LHCN-M2 (cell line): ENCODE measurements at regions not wholly inside any gene's neighbourhood (a gene's known extent, or its start where the extent isn't known, plus 50 kb on each side); places are given as distances from the start of the nearest gene placed in this dataset.

ENCODE experiments used
- DNase-seq: peaks from one replicate; pipeline ENCODE4 v3.0.0-alpha.2; 2012; ENCODE audit warnings: low read depth

- DNase-seq: peak; percentile 34
Observed at GRCh38 chr1:221350091-221350490, 391.8 kb downstream of the DUSP10 start.

GRCh38 chr1:221356693-221357092 lies 385.2 kb downstream of the DUSP10 start:
- DNase-seq: no peak

DNA sequence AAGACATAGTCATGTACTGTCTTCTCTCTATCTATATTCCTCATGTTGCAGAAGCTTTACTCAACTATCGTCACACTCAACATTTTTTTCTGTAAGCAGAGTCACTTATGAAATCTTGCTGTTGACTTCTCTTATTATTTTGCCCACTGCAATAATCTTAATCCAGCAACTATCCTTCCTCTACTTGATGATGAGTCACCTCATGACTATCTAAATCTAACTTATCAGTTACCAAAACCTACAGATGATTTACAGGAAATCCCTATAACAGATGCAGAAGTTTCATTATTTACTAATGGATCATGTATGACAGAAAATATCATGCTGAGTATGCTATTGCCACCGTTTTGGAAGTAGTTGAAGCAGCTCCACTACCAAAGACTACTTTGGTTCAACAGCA lies 378.9 kb downstream of the DUSP10 start:
- peak; percentile 23 for DNase-seq

- peak; percentile 82 for DNase-seq
Observed at GRCh38 chr1:221366495-221367110, 375.3 kb downstream of the DUSP10 start.

DNA sequence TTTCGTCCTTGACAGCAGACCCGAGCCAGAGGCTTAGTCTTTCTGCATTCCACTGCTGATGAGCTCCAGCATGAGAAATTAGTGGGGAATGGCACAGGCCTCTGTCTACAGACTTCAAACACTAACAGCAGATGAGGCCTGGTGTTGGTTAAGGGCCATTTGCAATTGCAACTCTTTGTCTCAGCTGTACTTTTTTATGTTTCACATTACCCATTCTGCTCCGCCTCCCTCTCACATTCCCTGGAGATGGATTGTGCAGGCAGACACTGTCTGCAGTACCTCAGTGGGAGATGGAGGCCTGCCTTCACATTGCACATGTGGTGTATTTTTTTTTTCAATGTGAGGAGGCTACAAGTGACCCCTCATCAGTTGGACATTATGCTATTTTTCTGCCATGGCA lies 370.2 kb downstream of the DUSP10 start:
- no peak for DNase-seq

DNA sequence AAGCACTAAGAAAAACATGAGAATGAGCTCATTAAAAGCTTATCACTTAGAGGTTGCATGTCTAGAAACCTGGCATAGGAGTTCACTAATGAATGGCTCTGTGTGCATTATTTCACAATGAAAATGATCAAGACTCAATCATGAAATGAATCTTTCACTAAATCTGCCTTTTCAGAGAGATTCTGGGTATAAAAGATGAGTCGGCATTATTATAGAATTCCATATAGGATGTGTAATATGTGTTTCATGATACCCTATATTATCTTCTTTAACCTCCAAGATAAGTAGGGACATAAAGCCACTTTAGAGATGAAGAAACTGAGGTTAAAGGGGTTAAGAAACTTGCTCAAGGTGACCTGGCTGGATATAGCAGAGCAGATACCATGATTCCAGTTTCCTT lies 368.1 kb downstream of the DUSP10 start:
- no peak for DNase-seq

GRCh38 chr1:221376286-221376685 lies 365.6 kb downstream of the DUSP10 start:
- no peak for DNase-seq

- DNase-seq: no peak
Observed at GRCh38 chr1:221381910-221382623, 359.8 kb downstream of the DUSP10 start.

- DNase-seq: peak; percentile 82
Observed at GRCh38 chr1:221392453-221392852, 349.4 kb downstream of the DUSP10 start.

GRCh38 chr1:221394011-221394544 lies 347.8 kb downstream of the DUSP10 start:
- DNase-seq: peak; percentile 63

DNA sequence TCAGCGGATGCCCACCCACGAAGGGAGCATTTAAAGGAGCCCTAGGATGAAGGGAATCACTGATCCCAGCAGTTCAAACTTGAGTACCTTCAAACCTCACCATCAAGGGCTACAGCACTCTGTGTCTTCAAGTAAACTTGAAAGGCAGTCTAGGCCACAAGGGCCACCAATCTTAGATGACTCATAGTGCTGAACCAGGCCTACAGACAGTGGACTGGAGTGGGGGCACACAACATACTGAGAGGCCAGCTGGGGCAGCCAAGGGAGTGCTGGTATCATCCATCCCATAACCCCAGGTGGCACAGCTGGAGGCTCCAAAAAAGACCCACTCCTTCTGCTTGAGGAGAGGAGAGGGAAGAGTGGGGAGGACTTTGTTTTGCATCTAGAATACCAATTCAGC lies 345.4 kb downstream of the DUSP10 start:
- DNase-seq: no peak

DNA sequence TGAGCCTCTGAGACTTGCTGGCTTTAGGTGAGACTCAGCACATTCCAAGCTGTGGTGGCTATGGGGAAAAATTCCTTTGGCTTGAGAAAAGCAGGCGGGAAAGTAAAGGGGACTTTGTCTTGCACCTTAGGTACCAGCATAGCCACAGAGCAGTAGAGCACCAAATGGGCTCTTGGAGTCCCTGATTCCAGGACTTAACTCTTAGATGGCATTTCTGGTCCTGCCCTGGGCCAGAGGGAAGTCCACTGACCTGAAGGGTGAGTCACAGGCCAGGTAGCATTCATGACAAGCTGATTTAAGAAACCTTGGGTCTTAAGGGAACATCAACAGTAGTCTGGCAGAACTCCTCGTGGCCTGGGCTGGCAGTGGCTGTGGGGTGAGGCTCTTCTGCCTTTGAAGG lies 344.7 kb downstream of the DUSP10 start:
- no peak for DNase-seq

DNA sequence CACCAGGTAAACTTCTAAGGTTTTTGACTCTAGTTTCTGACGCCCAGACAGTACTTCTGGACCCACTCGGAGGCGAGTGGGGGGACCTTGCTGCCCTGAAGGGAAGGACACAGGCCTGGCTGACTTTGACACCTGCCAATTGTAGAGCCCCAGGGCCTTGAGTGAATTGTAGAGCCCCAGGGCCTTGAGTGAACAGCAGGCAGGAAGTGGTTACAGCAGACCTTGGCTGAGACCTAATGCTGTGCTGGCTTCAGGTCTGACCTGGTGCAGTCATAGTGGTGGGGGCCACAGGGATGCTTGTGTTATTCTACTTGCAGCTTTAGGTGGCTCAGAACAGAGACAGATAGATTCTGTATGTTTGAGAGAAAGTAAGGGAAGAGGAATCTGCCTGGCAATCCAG lies 344.3 kb downstream of the DUSP10 start:
- DNase-seq: no peak

- DNase-seq: no peak
Observed at GRCh38 chr1:221405146-221405545, 336.7 kb downstream of the DUSP10 start.

DNA sequence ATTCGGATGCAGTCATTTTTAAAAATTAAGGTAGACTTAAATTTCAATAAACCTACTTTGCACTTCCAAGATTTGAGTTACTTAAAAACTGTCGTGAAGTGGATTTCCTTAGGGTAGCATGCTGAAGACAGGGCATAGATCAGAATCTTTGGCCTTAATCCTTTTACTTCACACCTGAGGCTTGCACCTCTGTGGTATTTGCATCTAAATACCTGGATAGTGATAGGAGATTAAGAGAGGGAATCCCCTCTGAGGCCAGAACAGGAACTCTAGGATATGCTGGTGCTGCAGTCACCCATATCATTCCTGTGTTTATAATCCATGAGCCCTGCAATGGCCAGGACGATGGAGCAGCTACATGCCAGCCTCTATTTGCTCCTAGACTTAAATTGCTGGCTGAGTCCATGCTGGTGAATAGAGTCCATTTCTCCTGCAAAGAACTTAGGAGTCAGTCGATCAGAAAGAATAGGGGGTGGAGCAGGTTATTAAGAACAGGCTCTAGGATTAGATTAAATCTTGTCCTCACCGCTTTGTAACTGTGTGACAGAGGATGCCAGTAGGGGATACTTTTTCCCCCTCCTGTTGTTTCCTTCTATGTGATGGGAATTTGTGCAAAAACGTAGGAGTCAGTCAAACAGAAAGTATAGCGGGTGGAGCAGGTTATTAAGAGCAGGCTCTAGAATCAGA lies 333.6 kb downstream of the DUSP10 start:
- no peak for DNase-seq

DNA sequence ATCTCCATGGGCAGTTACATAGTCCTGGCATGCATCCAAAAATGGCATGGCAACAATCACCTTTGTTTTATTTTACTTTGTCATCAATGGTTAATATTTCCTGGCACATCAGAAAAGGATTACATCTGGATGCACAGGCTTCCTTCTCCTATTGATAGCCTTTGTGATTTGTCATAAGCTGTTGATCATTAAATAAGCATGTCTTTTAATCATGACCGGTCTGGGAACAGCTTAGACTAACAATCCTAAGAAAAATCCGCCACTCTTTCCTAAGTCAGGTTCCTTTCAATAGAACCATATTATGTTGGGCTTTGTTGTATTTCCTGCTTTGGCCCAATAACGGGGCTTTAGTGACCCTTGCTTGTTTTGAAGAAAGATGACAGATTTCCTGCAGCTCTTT lies 330.6 kb downstream of the DUSP10 start:
- no peak for DNase-seq

GRCh38 chr1:221414772-221415539 lies 326.9 kb downstream of the DUSP10 start:
- DNase-seq: no peak

DNA sequence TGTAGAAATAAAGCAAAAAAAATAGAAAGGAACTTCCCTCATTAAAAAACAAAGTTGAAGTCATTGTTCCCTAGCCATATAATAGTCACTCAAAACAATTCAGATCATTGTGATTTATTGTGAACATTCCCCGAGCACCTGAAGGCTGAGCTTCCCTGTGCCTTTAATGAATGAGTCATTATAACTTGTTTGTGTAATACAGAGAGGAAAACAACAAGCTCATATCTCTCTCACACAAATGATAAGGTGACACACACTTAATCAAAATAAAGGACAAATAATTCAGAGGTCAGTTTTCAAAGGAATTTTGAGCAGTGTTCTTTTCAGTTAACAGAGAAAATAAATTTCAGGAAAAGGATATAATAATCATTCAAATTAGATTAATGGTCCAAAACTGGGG lies 326.2 kb downstream of the DUSP10 start:
- no peak for DNase-seq

DNA sequence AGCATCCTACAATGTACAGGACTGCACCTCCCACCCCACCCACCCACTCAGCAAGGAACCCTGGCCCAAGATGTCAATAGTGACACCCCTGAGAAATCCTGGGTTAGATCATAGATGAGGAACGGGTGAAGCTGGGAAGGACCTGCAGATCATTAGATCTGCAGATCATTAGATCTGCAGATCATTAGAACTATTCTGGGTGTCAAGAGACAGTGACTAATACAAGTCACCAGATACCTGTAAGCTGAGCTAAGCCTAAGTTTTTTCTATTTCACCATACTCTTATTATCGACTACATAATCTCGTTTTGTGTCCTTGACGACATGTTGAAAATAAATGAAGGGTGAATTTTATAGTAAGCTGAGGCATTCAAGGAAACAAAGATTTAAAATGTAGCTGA lies 325.7 kb downstream of the DUSP10 start:
- DNase-seq: no peak

DNA sequence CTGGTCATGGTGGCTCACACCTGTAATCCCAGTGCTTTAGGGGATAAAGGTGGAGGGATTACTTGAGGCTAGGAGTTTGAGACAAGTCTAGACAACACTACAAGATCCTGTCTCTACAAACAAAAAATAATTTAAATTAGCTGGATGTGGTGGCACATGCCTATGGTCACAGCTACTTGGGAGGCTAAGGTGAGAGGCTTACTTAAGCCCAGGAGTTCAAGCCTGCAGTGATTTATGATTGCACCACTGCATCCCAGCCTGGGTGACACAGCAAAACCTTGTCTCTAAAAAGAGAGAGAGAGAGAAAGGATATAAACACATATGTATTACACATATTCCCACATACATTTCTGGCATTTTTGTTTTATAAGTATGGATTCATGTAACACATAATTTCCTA lies 325.2 kb downstream of the DUSP10 start:
- DNase-seq: no peak

DNA sequence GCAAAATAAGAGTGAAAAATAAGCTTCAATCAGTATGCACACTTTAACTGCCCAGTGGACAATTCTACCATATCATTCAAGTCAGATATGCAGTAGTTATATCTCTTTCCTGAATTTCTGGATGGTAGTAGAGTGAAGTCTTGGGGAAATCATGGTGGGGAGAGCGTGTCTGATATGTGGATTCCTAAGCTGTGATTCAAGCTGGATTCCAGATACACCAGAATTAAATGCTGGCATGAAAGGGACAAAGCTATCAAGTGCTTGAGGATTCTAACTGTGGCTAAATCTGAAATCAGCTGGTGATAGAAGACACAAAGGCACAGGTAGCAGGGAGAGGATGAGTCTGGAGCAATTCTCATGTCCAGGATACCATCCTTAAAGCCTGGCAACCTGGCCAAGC lies 323.5 kb downstream of the DUSP10 start:
- DNase-seq: peak; percentile 50

DNA sequence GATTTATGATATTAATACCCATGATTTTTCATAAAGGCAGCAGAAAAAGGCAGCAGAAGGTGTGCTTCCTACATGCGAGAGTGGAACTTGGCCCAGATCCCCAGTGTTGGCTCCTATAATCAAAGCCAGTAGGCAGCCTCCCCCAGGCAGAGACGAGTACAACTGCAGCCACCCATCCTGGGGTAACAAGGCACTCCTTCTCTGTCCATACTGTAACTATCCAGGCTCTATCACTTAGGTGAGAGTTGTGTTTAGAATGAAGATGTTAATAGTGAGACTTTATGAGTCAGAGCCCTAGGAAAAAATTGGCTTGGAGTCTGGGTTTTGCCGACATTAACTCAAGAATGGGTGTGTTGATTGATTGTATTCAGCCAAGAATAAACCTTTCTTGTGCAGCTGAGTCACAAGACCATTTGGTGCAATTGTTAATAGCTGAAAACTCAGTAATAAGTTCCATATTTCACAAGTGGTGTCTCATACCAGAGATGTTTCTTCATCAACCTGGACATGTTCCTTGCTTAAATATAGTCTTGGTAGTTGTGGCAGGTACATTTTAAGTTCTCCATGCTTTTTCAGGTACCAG lies 322.3 kb downstream of the DUSP10 start:
- peak; percentile 46 for DNase-seq
